ENCODE measurements at regions not wholly inside any gene's neighbourhood (a gene's known extent, or its start where the extent isn't known, plus 50 kb on each side); places are given as distances from the start of the nearest gene placed in this dataset.

DNA sequence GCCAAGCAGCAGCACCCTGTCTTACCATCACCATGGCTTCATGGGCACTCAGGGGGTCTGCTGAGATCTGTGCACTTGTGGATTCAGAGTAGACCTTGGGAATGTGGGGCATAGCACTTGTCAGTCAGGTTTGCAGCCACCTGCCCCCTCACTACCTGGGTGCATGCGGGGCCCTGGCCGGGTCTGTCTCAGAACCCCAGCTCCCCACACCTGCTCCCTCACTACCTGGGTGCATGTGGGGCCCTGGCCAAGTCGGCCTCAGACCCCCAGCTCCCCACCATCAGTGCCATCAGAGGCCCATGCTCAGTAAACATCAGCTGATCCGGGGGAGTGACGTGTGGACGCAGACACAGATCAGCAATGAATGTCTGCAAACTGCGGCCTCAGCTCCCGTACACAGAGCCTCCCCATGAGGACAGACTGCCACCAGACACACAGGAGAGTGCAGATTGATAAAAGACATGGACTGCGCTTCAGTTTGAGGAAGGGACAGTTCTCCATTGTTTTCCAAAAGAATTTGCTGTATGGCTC is 205.1 kb downstream of the GLI2 start:
- TF ChIP-seq, protein P1, sequence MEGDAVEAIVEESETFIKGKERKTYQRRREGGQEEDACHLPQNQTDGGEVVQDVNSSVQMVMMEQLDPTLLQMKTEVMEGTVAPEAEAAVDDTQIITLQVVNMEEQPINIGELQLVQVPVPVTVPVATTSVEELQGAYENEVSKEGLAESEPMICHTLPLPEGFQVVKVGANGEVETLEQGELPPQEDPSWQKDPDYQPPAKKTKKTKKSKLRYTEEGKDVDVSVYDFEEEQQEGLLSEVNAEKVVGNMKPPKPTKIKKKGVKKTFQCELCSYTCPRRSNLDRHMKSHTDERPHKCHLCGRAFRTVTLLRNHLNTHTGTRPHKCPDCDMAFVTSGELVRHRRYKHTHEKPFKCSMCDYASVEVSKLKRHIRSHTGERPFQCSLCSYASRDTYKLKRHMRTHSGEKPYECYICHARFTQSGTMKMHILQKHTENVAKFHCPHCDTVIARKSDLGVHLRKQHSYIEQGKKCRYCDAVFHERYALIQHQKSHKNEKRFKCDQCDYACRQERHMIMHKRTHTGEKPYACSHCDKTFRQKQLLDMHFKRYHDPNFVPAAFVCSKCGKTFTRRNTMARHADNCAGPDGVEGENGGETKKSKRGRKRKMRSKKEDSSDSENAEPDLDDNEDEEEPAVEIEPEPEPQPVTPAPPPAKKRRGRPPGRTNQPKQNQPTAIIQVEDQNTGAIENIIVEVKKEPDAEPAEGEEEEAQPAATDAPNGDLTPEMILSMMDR (IDR thresholded peaks at IDR 0.05): no peak
- no peak for TF ChIP-seq POLR2A (IDR thresholded peaks at IDR 0.05)
